NCI-H345 treated with DMSO at 0.1 percent for 48 hours (cell line): ENCODE measurements at regions not wholly inside any gene's neighbourhood (a gene's known extent, or its start where the extent isn't known, plus 50 kb on each side); places are given as distances from the start of the nearest gene placed in this dataset.

ENCODE experiments used
- DNase-seq: peaks from one replicate; lab custom pipeline; 2025; ENCODE audit not compliant: unreplicated experiment; lab: John Stamatoyannopoulos, UW

- no peak for DNase-seq
Measured at GRCh38 chr20:40103420-40103819, 585.6 kb downstream of the MAFB start.

- DNase-seq = no peak
Measured at GRCh38 chr20:40101560-40101959, 587.5 kb downstream of the MAFB start.

GRCh38 chr20:40100261-40100660 is 588.8 kb downstream of the MAFB start:
- DNase-seq = no peak

GRCh38 chr20:40090236-40090635 is 598.8 kb downstream of the MAFB start:
- no peak for DNase-seq

GRCh38 chr20:40087496-40087895 is 601.5 kb downstream of the MAFB start:
- DNase-seq = no peak

GRCh38 chr20:40085513-40085912 is 603.5 kb downstream of the MAFB start:
- DNase-seq = no peak

GRCh38 chr20:40082436-40082835 is 606.6 kb downstream of the MAFB start:
- DNase-seq = no peak

GRCh38 chr20:40081653-40082052 is 607.4 kb downstream of the MAFB start:
- DNase-seq = no peak

- no peak for DNase-seq
Measured at GRCh38 chr20:40080041-40080652, 608.9 kb downstream of the MAFB start.

GRCh38 chr20:40073535-40074111 is 615.4 kb downstream of the MAFB start:
- DNase-seq = no peak

GRCh38 chr20:40072907-40073306 is 616.1 kb downstream of the MAFB start:
- no peak for DNase-seq

GRCh38 chr20:40056171-40056570 is 632.9 kb downstream of the MAFB start:
- no peak for DNase-seq

GRCh38 chr20:40055711-40056110 is 633.3 kb downstream of the MAFB start:
- DNase-seq = no peak

GRCh38 chr20:40054311-40054710 is 634.7 kb downstream of the MAFB start:
- DNase-seq = no peak

GRCh38 chr20:40050596-40050995 is 638.4 kb downstream of the MAFB start:
- no peak for DNase-seq

- DNase-seq = no peak
Measured at GRCh38 chr20:40049854-40050253, 639.2 kb downstream of the MAFB start.

- no peak for DNase-seq
Measured at GRCh38 chr20:40046703-40047102, 642.3 kb downstream of the MAFB start.

- no peak for DNase-seq
Measured at GRCh38 chr20:40037511-40037910, 651.5 kb downstream of the MAFB start.

GRCh38 chr20:40029589-40029988 is 659.4 kb downstream of the MAFB start:
- no peak for DNase-seq

- DNase-seq = no peak
Measured at GRCh38 chr20:40019510-40019909, 669.5 kb downstream of the MAFB start.

- DNase-seq = no peak
Measured at GRCh38 chr20:40017765-40018164, 671.3 kb downstream of the MAFB start.

GRCh38 chr20:40016890-40017289 is 672.1 kb downstream of the MAFB start:
- DNase-seq = no peak

GRCh38 chr20:40016392-40016791 is 672.6 kb downstream of the MAFB start:
- no peak for DNase-seq
